ENCODE measurements at regions not wholly inside any gene's neighbourhood (a gene's known extent, or its start where the extent isn't known, plus 50 kb on each side); places are given as distances from the start of the nearest gene placed in this dataset.

- Mint-ChIP-seq H3K36me3 (no peaks in the 10 kb centered on the region), H3K4me1 (peaks cover 11% of the 10 kb centered on the region), H3K27me3 (ENCODE audit: low read depth) (no peaks in the 10 kb centered on the region), H3K4me3 (no peak overlapping the region), H3K27ac (no peak overlapping the region), H3K9me3 (peaks cover 18% of the 10 kb centered on the region)
- no peak for TF ChIP-seq CTCF (IDR thresholded peaks at IDR 0.05; ENCODE audit: unreplicated experiment)
- DNase-seq (ENCODE audit: low spot score in 2 of 2, unreplicated experiment in 2 of 2) = no peak
Observed at GRCh38 chr13:106178816-106179215, 356.6 kb downstream of the EFNB2 start.

- H3K4me1 Mint-ChIP-seq = peaks cover 22% of the 10 kb centered on the region
- no peak overlapping the region for H3K27ac Mint-ChIP-seq
- no peaks in the 10 kb centered on the region for H3K27me3 Mint-ChIP-seq (ENCODE audit: low read depth)
- TF ChIP-seq CTCF (IDR thresholded peaks at IDR 0.05; ENCODE audit: unreplicated experiment) = no peak
- peaks cover 18% of the 10 kb centered on the region for H3K9me3 Mint-ChIP-seq
- no peak for DNase-seq (ENCODE audit: low spot score in 2 of 2, unreplicated experiment in 2 of 2)
- no peak overlapping the region for H3K4me3 Mint-ChIP-seq
- H3K36me3 Mint-ChIP-seq = no peaks in the 10 kb centered on the region
Observed at GRCh38 chr13:106177146-106177545, 358.3 kb downstream of the EFNB2 start.

- Mint-ChIP-seq H3K4me3 (no peak overlapping the region), H3K27ac (no peak overlapping the region), H3K27me3 (ENCODE audit: low read depth) (no peaks in the 10 kb centered on the region), H3K9me3 (peaks cover 18% of the 10 kb centered on the region), H3K36me3 (no peaks in the 10 kb centered on the region), H3K4me1 (peaks cover 25% of the 10 kb centered on the region)
- DNase-seq (ENCODE audit: low spot score in 2 of 2, unreplicated experiment in 2 of 2) = no peak
- TF ChIP-seq CTCF (IDR thresholded peaks at IDR 0.05; ENCODE audit: unreplicated experiment) = no peak
Observed at GRCh38 chr13:106176117-106176516, 359.3 kb downstream of the EFNB2 start.

- H3K36me3 Mint-ChIP-seq = no peaks in the 10 kb centered on the region
- TF ChIP-seq CTCF (IDR thresholded peaks at IDR 0.05; ENCODE audit: unreplicated experiment) = no peak
- no peaks in the 10 kb centered on the region for H3K27me3 Mint-ChIP-seq (ENCODE audit: low read depth)
- no peak for DNase-seq (ENCODE audit: low spot score in 2 of 2, unreplicated experiment in 2 of 2)
- peaks cover 3% of the 10 kb centered on the region for H3K9me3 Mint-ChIP-seq
- H3K4me1 Mint-ChIP-seq = peaks cover 25% of the 10 kb centered on the region
- H3K4me3 Mint-ChIP-seq = no peak overlapping the region
- no peak overlapping the region for H3K27ac Mint-ChIP-seq
Observed at GRCh38 chr13:106173891-106174610, 361.4 kb downstream of the EFNB2 start.

GRCh38 chr13:106173346-106173745 is 362.1 kb downstream of the EFNB2 start:
- DNase-seq (ENCODE audit: low spot score in 2 of 2, unreplicated experiment in 2 of 2) = no peak
- H3K4me3 Mint-ChIP-seq = no peak overlapping the region
- no peak for TF ChIP-seq CTCF (IDR thresholded peaks at IDR 0.05; ENCODE audit: unreplicated experiment)
- H3K4me1 Mint-ChIP-seq = peaks cover 25% of the 10 kb centered on the region
- no peaks in the 10 kb centered on the region for H3K36me3 Mint-ChIP-seq
- H3K9me3 Mint-ChIP-seq = no peaks in the 10 kb centered on the region
- no peak overlapping the region for H3K27ac Mint-ChIP-seq
- no peaks in the 10 kb centered on the region for H3K27me3 Mint-ChIP-seq (ENCODE audit: low read depth)
